ENCODE measurements at regions not wholly inside any gene's neighbourhood (a gene's known extent, or its start where the extent isn't known, plus 50 kb on each side); places are given as distances from the start of the nearest gene placed in this dataset.

DNA sequence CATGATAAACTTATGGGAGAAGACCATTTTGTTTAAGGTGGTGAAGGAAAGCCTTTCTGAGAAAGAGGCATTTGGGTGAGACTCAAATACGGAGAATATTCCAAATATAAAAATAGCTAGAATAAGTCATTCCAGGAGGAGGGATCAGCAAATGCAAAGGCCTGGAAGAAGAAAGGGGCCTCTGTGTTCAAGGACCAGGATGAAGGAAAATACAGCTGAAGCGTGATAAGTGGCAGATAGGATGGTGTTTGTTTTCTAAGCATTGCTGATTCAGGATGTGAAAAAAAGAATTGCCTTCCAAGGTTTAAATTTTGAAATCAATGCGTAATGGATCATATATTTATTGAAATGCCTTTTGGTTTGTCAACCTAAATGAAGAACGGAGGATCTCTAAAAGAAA lies 59.4 kb upstream of the CAST start:
- intact Hi-C loops (cut with micrococcal nuclease), result loop anchor here (5.0 kb wide), 1 partner anchor 170 kb away; the partner anchor contains the start of gene PCSK1
- no peak overlapping the region for H3K27ac Mint-ChIP-seq
- peaks cover 4% of the 10 kb centered on the region for H3K4me1 Mint-ChIP-seq (ENCODE audit: low read depth)
- DNase-seq, result no peak
- no peak overlapping the region for H3K4me3 Mint-ChIP-seq
- ChIA-PET POLR2A (no interaction called here), CTCF (interaction anchor here (0.5 to 8.2 kb wide), 10 partner anchors 13 to 749 kb away, joined by 3 to 130 read pairs (median 4); no protein-coding TSS in a partner anchor)
- H3K9me3 Mint-ChIP-seq, result no peaks in the 10 kb centered on the region
- H3K36me3 Mint-ChIP-seq, result no peaks in the 10 kb centered on the region
- peaks cover 2% of the 10 kb centered on the region for H3K27me3 Mint-ChIP-seq

DNA sequence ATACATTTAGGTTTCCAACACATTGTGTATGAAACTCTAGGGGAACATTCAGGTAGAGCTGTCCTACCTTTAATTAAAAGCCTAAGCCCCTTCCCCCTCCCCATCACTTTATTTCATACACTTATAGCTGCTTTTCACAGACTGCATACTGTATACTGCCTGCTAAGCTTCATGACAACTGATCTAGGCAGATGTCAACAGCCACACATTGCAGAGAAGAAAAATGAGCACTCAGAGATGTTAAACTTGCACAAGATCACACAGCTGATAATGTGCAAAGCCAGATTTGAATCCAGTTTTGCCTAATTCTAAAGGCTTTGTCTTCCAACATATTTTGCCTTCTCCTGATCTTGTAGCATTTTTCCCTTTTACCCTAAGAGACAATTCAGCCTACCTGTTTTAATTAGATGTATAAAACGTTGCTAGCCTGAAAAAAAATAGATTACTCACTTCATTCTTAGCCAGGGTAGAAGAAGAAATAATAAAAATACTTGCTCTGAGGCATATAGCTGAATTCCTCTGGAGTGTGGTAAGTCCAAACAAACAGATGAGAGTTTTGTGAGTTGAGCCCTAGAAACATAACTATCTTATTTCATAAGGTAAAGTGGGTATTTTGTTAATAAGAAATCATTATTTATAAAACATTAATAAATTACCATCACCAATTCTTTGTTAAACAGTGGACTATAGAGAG lies 56.9 kb upstream of the CAST start:
- Mint-ChIP-seq H3K4me3 (no peak overlapping the region), H3K36me3 (no peaks in the 10 kb centered on the region), H3K4me1 (ENCODE audit: low read depth) (no peaks in the 10 kb centered on the region), H3K27me3 (peaks cover 2% of the 10 kb centered on the region), H3K27ac (no peak overlapping the region), H3K9me3 (no peaks in the 10 kb centered on the region)
- ChIA-PET CTCF (interaction anchor here (0.8 to 8.2 kb wide), 3 partner anchors 9 to 261 kb away, joined by 3 to 130 read pairs (median 3); no protein-coding TSS in a partner anchor), POLR2A (no interaction called here)
- no peak for DNase-seq
- intact Hi-C loops (cut with micrococcal nuclease), result no loop called here

DNA sequence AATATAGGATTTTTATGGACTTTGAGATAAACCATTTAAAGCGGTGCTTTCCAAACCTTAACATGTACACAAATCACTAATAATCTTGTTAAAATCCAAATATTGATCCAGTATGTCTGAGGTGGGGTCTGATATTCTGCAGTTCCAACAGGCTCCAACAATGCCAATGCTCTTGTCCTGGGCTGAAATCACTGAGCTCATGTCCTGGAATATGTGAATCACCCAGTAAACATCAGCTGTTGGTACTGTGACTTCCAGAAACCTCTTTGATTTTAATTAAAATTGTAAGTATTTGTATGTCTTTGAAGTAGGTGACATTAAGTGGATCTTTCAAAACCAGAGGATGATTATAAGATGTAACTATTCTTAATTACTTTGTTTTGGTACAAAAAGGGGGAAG lies 52.8 kb upstream of the CAST start:
- no peak for DNase-seq
- Mint-ChIP-seq H3K27ac (no peak overlapping the region), H3K4me3 (no peak overlapping the region), H3K9me3 (no peaks in the 10 kb centered on the region), H3K27me3 (no peaks in the 10 kb centered on the region), H3K36me3 (no peaks in the 10 kb centered on the region), H3K4me1 (ENCODE audit: low read depth) (peaks cover 4% of the 10 kb centered on the region)
- intact Hi-C loops (cut with micrococcal nuclease), result no loop called here
- ChIA-PET CTCF (interaction anchor here (1.0 kb wide), 2 partner anchors 8 to 264 kb away, joined by 3 to 4 read pairs; no protein-coding TSS in a partner anchor), POLR2A (no interaction called here)

DNA sequence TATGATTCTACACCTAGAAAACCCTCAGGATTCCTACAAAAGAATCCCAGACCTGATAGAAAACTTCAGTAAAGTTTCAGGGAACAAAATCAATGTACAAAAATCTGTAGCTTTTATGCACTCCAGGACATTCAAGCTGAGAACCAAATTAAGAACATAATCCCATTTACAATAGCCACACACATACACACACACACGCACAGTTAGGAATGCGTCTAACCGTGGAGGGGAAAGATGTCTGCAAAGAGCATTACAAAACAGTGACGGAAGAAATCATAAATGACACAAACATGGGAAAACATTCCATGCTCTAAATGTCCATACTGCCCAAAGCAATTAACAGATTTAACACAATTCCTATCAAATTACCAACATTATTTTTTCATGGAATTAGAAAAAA lies 51.4 kb upstream of the CAST start:
- no peak for DNase-seq
- no peak overlapping the region for H3K27ac Mint-ChIP-seq
- intact Hi-C loops (cut with micrococcal nuclease), result no loop called here
- peaks cover 5% of the 10 kb centered on the region for H3K4me1 Mint-ChIP-seq (ENCODE audit: low read depth)
- POLR2A ChIA-PET, result no interaction called here
- H3K36me3 Mint-ChIP-seq, result no peaks in the 10 kb centered on the region
- H3K27me3 Mint-ChIP-seq, result no peaks in the 10 kb centered on the region
- CTCF ChIA-PET, result interaction anchor here (0.9 kb wide), 1 partner anchor 16 kb away, joined by 3 read pairs; no protein-coding TSS in a partner anchor
- no peaks in the 10 kb centered on the region for H3K9me3 Mint-ChIP-seq
- no peak overlapping the region for H3K4me3 Mint-ChIP-seq

DNA sequence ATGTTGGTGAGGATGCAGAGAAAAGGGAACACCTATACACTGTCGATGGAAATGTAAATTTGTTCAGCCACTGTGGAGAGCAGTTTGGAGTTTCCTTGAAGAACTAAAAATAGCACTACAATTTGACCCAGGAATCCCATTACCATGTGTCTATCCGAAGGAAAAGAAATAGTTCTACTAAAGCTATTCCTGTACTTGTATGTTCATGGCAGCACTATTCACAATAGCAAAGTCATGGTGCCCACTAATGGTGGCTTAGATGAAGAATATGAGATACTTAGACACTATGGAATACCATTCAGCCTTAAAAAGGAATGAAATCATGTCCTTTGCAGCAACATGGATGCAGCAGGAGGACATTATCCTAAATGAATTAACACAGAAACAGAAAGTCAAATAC lies 50.2 kb upstream of the CAST start:
- no peak for DNase-seq
- peaks cover 5% of the 10 kb centered on the region for H3K4me1 Mint-ChIP-seq (ENCODE audit: low read depth)
- no peak overlapping the region for H3K27ac Mint-ChIP-seq
- intact Hi-C loops (cut with micrococcal nuclease), result no loop called here
- POLR2A ChIA-PET, result no interaction called here
- H3K4me3 Mint-ChIP-seq, result no peak overlapping the region
- no peaks in the 10 kb centered on the region for H3K9me3 Mint-ChIP-seq
- CTCF ChIA-PET, result interaction anchor here (1.1 to 1.2 kb wide), 2 partner anchors 10 to 52 kb away, joined by 3 read pairs; no protein-coding TSS in a partner anchor
- H3K27me3 Mint-ChIP-seq, result no peaks in the 10 kb centered on the region
- no peaks in the 10 kb centered on the region for H3K36me3 Mint-ChIP-seq
